ENCODE measurements at regions not wholly inside any gene's neighbourhood (a gene's known extent, or its start where the extent isn't known, plus 50 kb on each side); places are given as distances from the start of the nearest gene placed in this dataset.
"Not testable (repeated sequence)": the region's sequence is repeated elsewhere in the genome, so short reads cannot be mapped to it uniquely, and the experiment has no call there.

DNA sequence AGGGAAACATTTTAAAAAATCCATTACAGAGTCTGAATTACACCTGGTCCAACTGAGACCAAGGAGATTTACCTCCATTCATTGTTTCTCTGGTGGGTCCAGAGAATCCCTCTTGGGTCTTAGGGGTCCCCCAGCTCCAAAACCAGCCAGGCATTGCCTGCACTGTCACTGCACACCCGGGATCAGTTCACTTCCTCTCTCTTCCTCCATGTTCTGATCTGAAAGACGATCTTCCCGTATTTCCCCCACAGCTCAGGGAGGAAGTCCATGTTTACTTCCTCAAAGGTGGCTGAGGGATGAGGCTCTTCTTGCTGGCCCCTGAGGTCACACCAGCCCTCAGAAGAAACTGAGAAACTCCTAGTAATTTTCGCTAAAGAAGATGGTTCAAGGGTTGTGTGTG lies 159.7 kb downstream of the BMP7 start:
- POLR2A ChIA-PET, result no interaction called here

DNA sequence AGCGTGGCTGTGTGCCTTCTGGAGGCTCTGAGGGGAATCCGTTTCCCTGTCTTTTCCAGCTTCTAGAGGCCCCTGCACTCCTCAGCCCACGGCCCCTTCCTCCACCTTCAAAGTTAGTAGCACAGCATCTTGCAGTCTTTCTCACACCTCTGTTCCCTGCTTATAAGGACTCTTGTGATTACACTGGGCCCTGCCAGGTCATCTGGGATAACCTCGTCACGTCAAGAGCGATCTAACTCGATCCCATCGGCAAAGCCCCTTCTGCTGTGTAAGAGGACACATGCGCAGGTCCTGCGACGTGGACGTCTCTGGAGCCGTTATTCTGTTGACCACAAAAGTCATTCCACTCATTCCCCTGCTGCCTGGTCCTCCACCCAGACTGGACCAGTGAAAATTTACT lies 159.2 kb downstream of the BMP7 start:
- CTCF ChIA-PET, result interaction anchor here (1.5 kb wide), 1 partner anchor 17 kb away, joined by 3 read pairs; no protein-coding TSS in a partner anchor
- POLR2A ChIA-PET, result no interaction called here
- no peak for DNase-seq (ENCODE audit: low read depth)
- peaks cover 4% of the 10 kb centered on the region; the same call in 1 of the 2 replicates for H3K27me3 ChIP-seq (ENCODE audit: control insufficient read depth, insufficient read depth, low read length)
- H3K36me3 ChIP-seq (ENCODE audit: control insufficient read depth, insufficient read depth, low read length), result no peaks in the 10 kb centered on the region
- TF ChIP-seq, protein P1, sequence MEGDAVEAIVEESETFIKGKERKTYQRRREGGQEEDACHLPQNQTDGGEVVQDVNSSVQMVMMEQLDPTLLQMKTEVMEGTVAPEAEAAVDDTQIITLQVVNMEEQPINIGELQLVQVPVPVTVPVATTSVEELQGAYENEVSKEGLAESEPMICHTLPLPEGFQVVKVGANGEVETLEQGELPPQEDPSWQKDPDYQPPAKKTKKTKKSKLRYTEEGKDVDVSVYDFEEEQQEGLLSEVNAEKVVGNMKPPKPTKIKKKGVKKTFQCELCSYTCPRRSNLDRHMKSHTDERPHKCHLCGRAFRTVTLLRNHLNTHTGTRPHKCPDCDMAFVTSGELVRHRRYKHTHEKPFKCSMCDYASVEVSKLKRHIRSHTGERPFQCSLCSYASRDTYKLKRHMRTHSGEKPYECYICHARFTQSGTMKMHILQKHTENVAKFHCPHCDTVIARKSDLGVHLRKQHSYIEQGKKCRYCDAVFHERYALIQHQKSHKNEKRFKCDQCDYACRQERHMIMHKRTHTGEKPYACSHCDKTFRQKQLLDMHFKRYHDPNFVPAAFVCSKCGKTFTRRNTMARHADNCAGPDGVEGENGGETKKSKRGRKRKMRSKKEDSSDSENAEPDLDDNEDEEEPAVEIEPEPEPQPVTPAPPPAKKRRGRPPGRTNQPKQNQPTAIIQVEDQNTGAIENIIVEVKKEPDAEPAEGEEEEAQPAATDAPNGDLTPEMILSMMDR (IDR thresholded peaks at IDR 0.05; ENCODE audit: insufficient read depth, low read depth, low read length), result no peak
- H3K4me3 ChIP-seq (ENCODE audit: low read depth, low read length), result no peak overlapping the region

More for the DNA sequence above, 159.7 kb downstream of the BMP7 start:
- TF ChIP-seq, protein P1 (IDR thresholded peaks at IDR 0.05; ENCODE audit: insufficient read depth, low read depth, low read length), result no peak
- Histone ChIP-seq H3K4me3 (ENCODE audit: low read depth, low read length) (no peak overlapping the region), H3K27me3 (ENCODE audit: control insufficient read depth, insufficient read depth, low read length) (peaks cover 4% of the 10 kb centered on the region; the same call in 1 of the 2 replicates), H3K36me3 (ENCODE audit: control insufficient read depth, insufficient read depth, low read length) (no peaks in the 10 kb centered on the region)
- DNase-seq (ENCODE audit: low read depth), result no peak
- CTCF ChIA-PET, result interaction anchor here (1.5 kb wide), 1 partner anchor 17 kb away, joined by 3 read pairs; no protein-coding TSS in a partner anchor

DNA sequence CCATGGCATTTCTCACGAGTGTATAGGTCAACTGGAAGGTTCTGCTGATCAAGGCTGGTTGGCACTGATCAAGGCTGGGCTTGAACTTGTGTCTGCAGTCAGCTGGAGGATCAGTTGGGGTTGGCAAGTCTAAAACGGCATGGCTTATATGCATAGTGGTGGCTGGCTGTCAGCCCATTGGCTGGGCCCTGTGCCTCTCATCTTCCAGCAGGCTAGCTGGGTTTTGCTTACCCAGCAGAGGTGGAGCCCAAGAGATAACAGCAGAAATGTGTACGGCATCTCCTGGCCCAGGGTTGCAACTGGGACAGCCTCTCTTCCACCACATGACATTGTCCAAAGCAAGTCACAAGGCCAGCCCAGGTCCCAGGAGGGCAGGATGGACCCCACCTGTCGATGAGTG lies 158.2 kb downstream of the BMP7 start:
- TF ChIP-seq, protein P1 (IDR thresholded peaks at IDR 0.05; ENCODE audit: insufficient read depth, low read depth, low read length), result no peak
- Histone ChIP-seq H3K27me3 (ENCODE audit: control insufficient read depth, insufficient read depth, low read length) (peaks cover 4% of the 10 kb centered on the region; the same call in 1 of the 2 replicates), H3K36me3 (ENCODE audit: control insufficient read depth, insufficient read depth, low read length) (no peaks in the 10 kb centered on the region), H3K4me3 (ENCODE audit: low read depth, low read length) (no peak overlapping the region)
- no peak for DNase-seq (ENCODE audit: low read depth)
- ChIA-PET POLR2A (no interaction called here), CTCF (interaction anchor here (1.5 to 1.8 kb wide), 2 partner anchors 18 to 238 kb away, joined by 3 to 8 read pairs; no protein-coding TSS in a partner anchor)

DNA sequence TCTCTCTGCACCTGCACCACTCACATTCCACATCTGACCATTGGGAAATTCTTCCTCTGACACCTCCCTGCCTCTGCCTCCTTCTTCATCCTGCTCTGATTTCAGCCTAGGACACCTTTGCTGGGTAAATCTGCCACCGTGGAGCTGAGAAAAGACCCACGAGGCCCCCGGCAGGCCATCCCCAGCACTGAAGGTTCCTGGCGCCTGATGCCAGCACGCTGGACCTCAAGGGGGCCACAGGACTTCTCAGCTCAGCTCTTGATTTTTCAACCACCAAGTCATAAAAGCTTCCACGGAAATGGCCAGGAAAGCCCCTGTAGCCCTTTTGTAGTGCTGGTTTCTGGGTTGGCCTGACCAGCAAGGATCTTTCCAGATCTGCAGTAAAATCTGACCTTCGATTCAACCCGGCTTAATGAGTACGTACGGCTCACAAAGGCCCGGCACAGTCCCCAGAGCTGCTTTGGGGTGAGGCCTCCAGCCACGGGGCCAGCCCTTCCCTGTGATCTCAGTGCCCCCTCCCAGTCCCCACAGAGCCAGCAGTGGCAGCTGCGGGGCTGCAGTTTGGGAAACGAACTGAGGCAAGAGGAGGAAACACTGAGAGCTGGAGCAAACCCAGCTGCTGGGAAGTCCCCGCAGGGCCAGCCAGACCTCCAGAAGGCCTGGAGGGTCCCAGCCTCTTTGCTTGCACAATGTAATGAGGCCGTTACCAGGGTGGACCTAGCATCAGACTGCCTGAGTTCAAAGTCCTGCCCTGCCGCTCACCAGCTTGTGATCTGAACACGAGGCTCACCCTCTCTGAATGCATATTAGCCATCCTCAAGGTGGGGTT lies 157.5 kb downstream of the BMP7 start:
- DNase-seq (ENCODE audit: low read depth), result no peak
- H3K36me3 ChIP-seq (ENCODE audit: control insufficient read depth, insufficient read depth, low read length), result no peaks in the 10 kb centered on the region
- POLR2A ChIA-PET, result no interaction called here
- CTCF ChIA-PET, result interaction anchor here (1.8 kb wide), 1 partner anchor 237 kb away, joined by 8 read pairs; no protein-coding TSS in a partner anchor
- TF ChIP-seq, protein P1 (IDR thresholded peaks at IDR 0.05; ENCODE audit: insufficient read depth, low read depth, low read length), result no peak
- H3K27me3 ChIP-seq (ENCODE audit: control insufficient read depth, insufficient read depth, low read length), result peaks cover 4% of the 10 kb centered on the region; the same call in 1 of the 2 replicates
- no peak overlapping the region for H3K4me3 ChIP-seq (ENCODE audit: low read depth, low read length)

DNA sequence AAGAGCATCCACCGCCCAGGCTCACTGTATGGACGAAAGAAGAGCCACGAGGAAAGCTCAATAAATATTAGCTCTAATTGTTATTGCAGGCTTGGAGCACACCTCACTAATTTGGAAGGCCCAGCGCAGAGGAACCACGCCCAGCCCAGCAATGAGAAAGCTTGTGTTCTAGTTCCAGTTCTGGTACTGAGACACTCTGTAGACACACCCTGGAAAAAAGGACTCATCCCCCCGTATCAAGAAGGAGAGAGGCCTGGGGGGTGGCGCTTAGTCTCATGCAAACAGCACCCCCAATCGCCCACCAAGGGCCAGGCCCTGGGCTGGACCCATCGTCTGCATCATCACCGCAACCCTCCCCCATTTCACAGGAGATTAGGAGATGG lies 156.9 kb downstream of the BMP7 start:
- Histone ChIP-seq H3K36me3 (ENCODE audit: control insufficient read depth, insufficient read depth, low read length) (no peaks in the 10 kb centered on the region), H3K4me3 (ENCODE audit: low read depth, low read length) (no peak overlapping the region), H3K27me3 (ENCODE audit: control insufficient read depth, insufficient read depth, low read length) (peaks cover 4% of the 10 kb centered on the region; the same call in 1 of the 2 replicates)
- no peak for DNase-seq (ENCODE audit: low read depth)
- ChIA-PET POLR2A (no interaction called here), CTCF (interaction anchor here (1.8 kb wide), 1 partner anchor 237 kb away, joined by 8 read pairs; no protein-coding TSS in a partner anchor)
- TF ChIP-seq, protein P1 (IDR thresholded peaks at IDR 0.05; ENCODE audit: insufficient read depth, low read depth, low read length), result no peak

DNA sequence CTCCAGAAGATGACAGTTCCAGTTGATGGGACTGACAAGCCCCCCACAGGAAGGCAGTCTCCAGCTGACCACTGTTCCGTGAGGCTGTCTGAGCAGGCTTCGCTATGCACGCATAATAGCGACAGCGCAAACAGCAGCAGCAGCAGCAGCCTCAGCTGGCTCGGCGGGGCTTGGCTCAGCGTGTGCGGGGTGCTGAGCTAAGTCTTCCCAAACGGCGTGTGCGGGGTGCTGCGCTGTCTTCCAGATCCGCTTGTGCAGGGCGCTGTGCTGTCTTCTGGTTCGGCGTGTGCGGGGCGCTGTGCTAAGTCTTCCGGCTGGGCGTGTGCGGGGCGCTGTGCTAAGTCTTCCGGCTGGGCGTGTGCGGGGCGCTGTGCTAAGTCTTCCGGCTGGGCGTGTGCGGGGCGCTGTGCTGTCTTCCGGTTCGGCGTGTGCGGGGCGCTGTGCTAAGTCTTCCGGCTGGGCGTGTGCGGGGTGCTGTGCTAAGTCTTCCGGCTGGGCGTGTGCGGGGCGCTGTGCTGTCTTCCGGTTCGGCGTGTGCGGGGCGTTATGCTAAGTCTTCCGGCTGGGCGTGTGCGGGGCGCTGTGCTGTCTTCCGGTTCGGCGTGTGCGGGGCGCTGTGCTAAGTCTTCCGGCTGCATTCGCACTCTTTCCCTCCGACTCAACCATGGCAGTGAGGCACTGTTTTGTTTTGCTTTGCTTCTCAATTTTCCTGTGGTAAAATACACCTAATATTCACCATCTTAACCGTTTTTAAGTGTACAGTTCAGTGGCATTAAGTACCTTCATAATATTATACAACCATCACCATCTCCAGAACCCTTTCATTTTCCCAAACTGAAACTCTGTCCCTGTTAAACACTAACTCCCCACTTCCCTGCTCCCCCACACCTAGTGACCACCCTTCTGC lies 156.1 kb downstream of the BMP7 start:
- H3K4me3 ChIP-seq (ENCODE audit: low read depth, low read length); H3K36me3 ChIP-seq (ENCODE audit: control insufficient read depth, insufficient read depth, low read length); POLR2A ChIA-PET; CTCF ChIA-PET; DNase-seq (ENCODE audit: low read depth); H3K27me3 ChIP-seq (ENCODE audit: control insufficient read depth, insufficient read depth, low read length): not testable (repeated sequence)
